ENCODE measurements at regions not wholly inside any gene's neighbourhood (a gene's known extent, or its start where the extent isn't known, plus 50 kb on each side); places are given as distances from the start of the nearest gene placed in this dataset.

GRCh38 chr20:40168981-40169620 is 519.9 kb downstream of the MAFB start:
- TF ChIP-seq, protein P1, sequence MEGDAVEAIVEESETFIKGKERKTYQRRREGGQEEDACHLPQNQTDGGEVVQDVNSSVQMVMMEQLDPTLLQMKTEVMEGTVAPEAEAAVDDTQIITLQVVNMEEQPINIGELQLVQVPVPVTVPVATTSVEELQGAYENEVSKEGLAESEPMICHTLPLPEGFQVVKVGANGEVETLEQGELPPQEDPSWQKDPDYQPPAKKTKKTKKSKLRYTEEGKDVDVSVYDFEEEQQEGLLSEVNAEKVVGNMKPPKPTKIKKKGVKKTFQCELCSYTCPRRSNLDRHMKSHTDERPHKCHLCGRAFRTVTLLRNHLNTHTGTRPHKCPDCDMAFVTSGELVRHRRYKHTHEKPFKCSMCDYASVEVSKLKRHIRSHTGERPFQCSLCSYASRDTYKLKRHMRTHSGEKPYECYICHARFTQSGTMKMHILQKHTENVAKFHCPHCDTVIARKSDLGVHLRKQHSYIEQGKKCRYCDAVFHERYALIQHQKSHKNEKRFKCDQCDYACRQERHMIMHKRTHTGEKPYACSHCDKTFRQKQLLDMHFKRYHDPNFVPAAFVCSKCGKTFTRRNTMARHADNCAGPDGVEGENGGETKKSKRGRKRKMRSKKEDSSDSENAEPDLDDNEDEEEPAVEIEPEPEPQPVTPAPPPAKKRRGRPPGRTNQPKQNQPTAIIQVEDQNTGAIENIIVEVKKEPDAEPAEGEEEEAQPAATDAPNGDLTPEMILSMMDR (IDR thresholded peaks at IDR 0.05) = no peak
- ATAC-seq (ENCODE audit: low FRiP score) (no peak), DNase-seq (ENCODE audit: low spot score) (no peak)

- no peak for DNase-seq (ENCODE audit: low spot score)
- TF ChIP-seq, protein P1 (IDR thresholded peaks at IDR 0.05) = no peak
- ATAC-seq (ENCODE audit: low FRiP score) = no peak
Measured at GRCh38 chr20:40161391-40161790, 527.6 kb downstream of the MAFB start.

DNA sequence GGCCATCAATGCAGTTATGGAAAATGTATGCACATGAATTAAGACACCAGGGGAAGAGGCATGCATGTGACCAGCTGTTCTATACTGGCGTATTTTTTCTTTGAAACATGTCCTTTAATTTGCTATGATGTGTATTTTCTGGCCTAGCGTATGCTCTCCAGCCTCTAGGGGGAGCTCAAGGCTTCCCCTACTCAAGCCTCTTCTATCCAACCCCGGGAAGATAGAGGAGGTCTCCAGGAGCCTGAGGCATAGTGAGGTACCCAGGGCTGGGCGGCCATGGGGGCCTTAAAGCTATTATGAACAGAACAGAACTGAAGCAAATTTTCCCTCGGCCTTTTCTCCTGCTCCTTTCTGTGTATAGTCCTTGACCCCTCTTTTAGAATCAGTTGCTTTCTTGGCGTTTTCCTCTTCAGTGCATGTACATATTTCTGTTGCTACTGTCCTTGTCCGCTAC is 528.9 kb downstream of the MAFB start:
- TF ChIP-seq, protein P1 (IDR thresholded peaks at IDR 0.05) = no peak
- no peak for ATAC-seq (ENCODE audit: low FRiP score)
- no peak for DNase-seq (ENCODE audit: low spot score)

DNA sequence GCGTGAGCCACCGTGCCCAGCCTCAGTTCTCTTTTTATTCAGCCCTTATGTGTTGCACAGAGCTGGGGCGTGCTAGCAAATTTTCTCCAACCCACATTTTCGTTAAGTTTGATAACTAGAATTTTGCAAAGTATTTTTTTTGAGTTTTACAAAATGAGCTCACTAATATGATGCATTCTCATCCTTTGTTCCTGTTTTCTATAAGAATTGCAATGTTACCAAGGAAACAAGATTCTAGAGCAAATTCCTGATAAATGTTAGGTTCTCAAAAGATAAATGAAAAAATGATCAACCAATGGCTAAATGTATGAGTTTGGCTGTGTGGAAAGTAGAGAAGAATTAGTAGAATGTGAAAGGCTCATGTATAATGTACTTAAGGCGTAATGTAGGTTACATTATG is 529.8 kb downstream of the MAFB start:
- ATAC-seq (ENCODE audit: low FRiP score) = no peak
- TF ChIP-seq, protein P1 (IDR thresholded peaks at IDR 0.05) = no peak
- DNase-seq (ENCODE audit: low spot score) = no peak

GRCh38 chr20:40156600-40157317 is 532.3 kb downstream of the MAFB start:
- ATAC-seq (ENCODE audit: low FRiP score) = no peak
- DNase-seq (ENCODE audit: low spot score) = no peak
- TF ChIP-seq, protein P1 (IDR thresholded peaks at IDR 0.05) = no peak

DNA sequence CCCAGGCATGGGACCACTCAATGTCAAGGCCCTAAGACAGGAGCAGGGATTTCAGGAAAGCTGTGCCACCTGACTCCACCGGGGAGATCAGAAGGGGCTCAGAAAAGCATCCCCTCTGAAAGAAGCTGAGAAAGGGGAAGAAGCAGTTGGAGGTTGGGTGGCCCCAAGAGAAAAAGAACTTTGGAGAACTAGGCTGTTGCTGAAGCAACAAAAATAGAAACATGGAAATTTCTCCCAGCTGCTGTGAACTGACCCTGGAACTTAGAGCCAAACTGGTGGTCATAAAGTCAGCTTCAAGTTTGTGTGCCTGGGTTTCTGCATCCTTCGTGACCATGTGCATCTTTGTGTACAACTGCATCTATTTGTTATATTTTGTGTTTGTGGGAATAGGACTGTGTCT is 534.5 kb downstream of the MAFB start:
- DNase-seq (ENCODE audit: low spot score) (no peak), ATAC-seq (ENCODE audit: low FRiP score) (no peak)
- TF ChIP-seq, protein P1 (IDR thresholded peaks at IDR 0.05) = no peak

DNA sequence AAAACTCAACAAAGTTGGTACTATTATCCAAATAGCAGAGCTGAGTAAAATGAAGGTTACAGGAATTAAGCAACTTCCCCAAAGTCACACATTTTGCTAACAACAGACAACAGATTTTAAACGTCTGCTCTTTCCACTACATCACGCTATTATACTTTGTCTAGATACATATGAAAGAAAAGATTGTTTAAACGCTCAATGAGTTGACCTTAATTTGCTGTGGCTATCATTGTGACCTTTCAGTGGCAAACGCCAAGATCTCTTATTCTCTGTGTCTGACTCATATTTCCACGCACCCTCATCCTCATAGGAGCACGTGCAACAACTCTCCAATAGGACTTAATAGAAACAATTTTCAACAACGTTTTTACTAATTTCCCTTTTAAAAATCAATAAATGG is 540.1 kb downstream of the MAFB start:
- DNase-seq (ENCODE audit: low spot score) (no peak), ATAC-seq (ENCODE audit: low FRiP score) (no peak)
- TF ChIP-seq, protein P1 (IDR thresholded peaks at IDR 0.05) = no peak

All from omental fat pad (tissue), 3 donors.